ENCODE measurements at regions not wholly inside any gene's neighbourhood (a gene's known extent, or its start where the extent isn't known, plus 50 kb on each side); places are given as distances from the start of the nearest gene placed in this dataset.

- no peaks in the 10 kb centered on the region for H3K79me1 ChIP-seq (ENCODE audit: low read depth in 1 of 2, low read length in 2 of 2)
- H3K4me2 ChIP-seq (ENCODE audit: low read depth, low read length) = no peak overlapping the region
- POLR2A ChIA-PET (ENCODE audit: unreplicated experiment) = no interaction called here
- CTCF ChIA-PET = no interaction called here
- BruUV-seq (replicated peaks) = no TSS peak
- H2BK15ac ChIP-seq (ENCODE audit: low read depth, low read length) = no peak overlapping the region
- WGBS, 2 experiments (ENCODE audit: extremely low coverage in 2 of 2, insufficient read length in 1 of 2) = no CpG with 5 or more reads among the region's 3 CpGs
- no peak overlapping the region for H2BK20ac ChIP-seq (ENCODE audit: low read depth, low read length)
- no peak overlapping the region for H3K18ac ChIP-seq (ENCODE audit: low read depth, low read length)
- no peaks in the 10 kb centered on the region for H3K9me1 ChIP-seq (ENCODE audit: insufficient read depth, low read length)
- H3K9me3 ChIP-seq (ENCODE audit: control insufficient read depth, insufficient read depth, low read length) = peaks cover 6% of the 10 kb centered on the region
- no peak overlapping the region for H3K23ac ChIP-seq (ENCODE audit: low read depth, low read length)
- no peak overlapping the region for H3K14ac ChIP-seq (replicated peaks; ENCODE audit: low read depth, low read length)
- no peak for TF ChIP-seq RFX5 (IDR thresholded peaks at IDR 0.05; ENCODE audit: low read depth, low read length)
- no peak for TF ChIP-seq POLR2A (IDR thresholded peaks at IDR 0.05; ENCODE audit: low read depth, low read length)
- TF ChIP-seq BHLHE40 (IDR thresholded peaks at IDR 0.05; ENCODE audit: low read depth, low read length) = no peak
- no peak for TF ChIP-seq CEBPB (IDR thresholded peaks at IDR 0.05; ENCODE audit: low read depth, low read length)
- no peak for TF ChIP-seq FOS (IDR thresholded peaks at IDR 0.05; ENCODE audit: low read depth, low read length)
- TF ChIP-seq CHD1 (IDR thresholded peaks at IDR 0.05; ENCODE audit: low read depth, low read length) = no peak
- TF ChIP-seq ELK1 (IDR thresholded peaks at IDR 0.05; ENCODE audit: borderline replicate concordance, low read depth, low read length) = no peak
- TF ChIP-seq USF2 (IDR thresholded peaks at IDR 0.05; ENCODE audit: low read depth, low read length) = no peak
- intact Hi-C loops (cut with micrococcal nuclease) (no loop called here), dilution Hi-C loops (cut with HindIII; ENCODE audit: low sequenced_read_pairs, unreplicated experiment) (no loop called here), in situ Hi-C loops (cut with MboI; ENCODE audit: low sequenced_read_pairs) (no loop called here)
- H3K9ac ChIP-seq (ENCODE audit: low read depth, low read length) = no peak overlapping the region
- H2AFZ ChIP-seq (replicated peaks; ENCODE audit: low read length, poor library complexity) = no peak overlapping the region
- H2BK5ac ChIP-seq (ENCODE audit: low read depth, low read length, poor library complexity, severe bottlenecking) = no peak overlapping the region
- H3K27ac ChIP-seq (ENCODE audit: insufficient read depth, low read length) = no peak overlapping the region
- no peak overlapping the region for H3K4ac ChIP-seq (ENCODE audit: low read depth, low read length)
- no peak overlapping the region for H2AK5ac ChIP-seq (ENCODE audit: low read depth, low read length)
- no peak overlapping the region for H4K91ac ChIP-seq (ENCODE audit: insufficient read depth, low read depth, low read length)
- ATAC-seq (ENCODE audit: low read depth) (no peak), DNase-seq (no peak)
- H4K8ac ChIP-seq (ENCODE audit: low read depth in 2 of 2, low read length in 2 of 2) = no peak overlapping the region
- no peak overlapping the region for H2AK9ac ChIP-seq (replicated peaks; ENCODE audit: low read depth, low read length, poor library complexity)
- H3K4me1 ChIP-seq (ENCODE audit: control insufficient read depth, insufficient read depth, low read length) = no peaks in the 10 kb centered on the region
- no peak overlapping the region for H3K4me3 ChIP-seq (ENCODE audit: insufficient read depth, low read depth, low read length)
- no peak overlapping the region for H2BK120ac ChIP-seq (ENCODE audit: low read depth, low read length)
- no peaks in the 10 kb centered on the region for H3K36me3 ChIP-seq (ENCODE audit: control insufficient read depth, insufficient read depth, low read length)
- no peak overlapping the region for H4K5ac ChIP-seq (ENCODE audit: low read depth, low read length)
- no peaks in the 10 kb centered on the region for H4K20me1 ChIP-seq (ENCODE audit: insufficient read depth, low read length)
- H3K56ac ChIP-seq (ENCODE audit: extremely low read depth, insufficient read depth, low read length) = no peak overlapping the region
- no peaks in the 10 kb centered on the region for H3K27me3 ChIP-seq (ENCODE audit: control insufficient read depth, insufficient read depth, low read length)
These were observed 609.1 kb upstream of the SLC35B3 start for GRCh38 chr6:9044426-9044825.
